Nucleus accumbens (tissue), 56 donors: ENCODE measurements at regions not wholly inside any gene's neighbourhood (a gene's known extent, or its start where the extent isn't known, plus 50 kb on each side); places are given as distances from the start of the nearest gene placed in this dataset.

ENCODE experiments used
- DNase-seq, 56 donors: peaks; one replicate each; lab custom pipeline; 2025; lab: John Stamatoyannopoulos, UW

DNA sequence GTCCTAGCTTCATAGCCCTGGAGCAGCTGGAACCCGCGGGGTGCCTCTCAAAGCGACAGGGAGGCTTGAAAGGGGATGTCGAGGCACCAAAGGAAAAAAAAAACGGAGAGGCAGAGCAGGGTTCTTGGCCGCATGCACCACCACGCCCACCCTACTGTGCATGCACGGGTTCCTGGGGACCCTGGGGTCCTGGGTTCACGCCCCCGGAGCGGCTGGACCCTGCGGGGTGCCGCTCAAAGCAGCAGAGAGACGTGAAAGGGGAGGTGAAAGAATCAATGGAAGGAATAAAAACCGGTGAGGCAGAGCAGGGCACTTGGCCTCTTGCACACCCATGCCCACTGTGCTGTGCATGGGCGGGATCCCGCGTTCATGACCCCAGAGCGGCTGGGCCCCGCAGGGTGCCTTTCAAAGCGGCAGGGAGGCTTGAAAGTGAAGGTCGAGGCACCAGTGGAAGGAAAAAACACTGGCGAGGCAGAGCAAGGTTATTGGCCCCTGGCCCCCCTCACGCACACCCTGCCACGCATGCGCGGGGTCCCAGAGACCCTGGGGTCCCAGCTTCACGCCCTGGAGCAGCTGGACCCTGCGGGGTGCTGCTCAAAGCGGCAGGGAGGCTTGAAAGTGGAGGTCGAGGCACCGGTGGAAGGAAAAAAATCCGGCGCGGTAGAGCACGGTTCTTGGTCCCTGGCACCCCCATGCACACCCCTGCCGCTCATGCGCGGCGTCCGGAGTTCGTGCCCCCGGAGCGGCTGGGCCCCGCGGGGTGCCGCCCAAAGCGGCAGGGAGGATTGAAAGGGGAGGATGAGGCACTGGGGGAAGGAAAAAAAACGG is 318.5 kb downstream of the ALG10 start:
- DNase-seq = no peak

DNA sequence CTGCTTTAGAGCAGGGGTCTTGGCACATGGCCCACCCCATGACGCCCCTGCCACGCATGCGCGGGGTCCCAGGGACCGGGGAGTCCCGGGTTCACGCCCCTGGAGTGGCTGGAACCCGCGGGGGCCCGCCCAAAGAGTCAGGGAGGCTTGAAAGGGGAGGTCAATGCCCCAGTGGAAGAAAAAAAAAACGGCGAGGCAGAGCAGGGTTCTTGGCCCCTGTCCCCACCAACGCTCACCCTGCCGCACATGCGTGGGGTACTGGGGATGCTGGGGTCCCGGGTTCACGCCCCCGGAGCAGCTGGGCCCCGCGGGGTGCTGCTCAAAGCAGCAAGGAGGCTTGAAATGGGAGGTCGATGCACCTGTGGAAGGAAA is 319.1 kb downstream of the ALG10 start:
- no peak for DNase-seq

DNA sequence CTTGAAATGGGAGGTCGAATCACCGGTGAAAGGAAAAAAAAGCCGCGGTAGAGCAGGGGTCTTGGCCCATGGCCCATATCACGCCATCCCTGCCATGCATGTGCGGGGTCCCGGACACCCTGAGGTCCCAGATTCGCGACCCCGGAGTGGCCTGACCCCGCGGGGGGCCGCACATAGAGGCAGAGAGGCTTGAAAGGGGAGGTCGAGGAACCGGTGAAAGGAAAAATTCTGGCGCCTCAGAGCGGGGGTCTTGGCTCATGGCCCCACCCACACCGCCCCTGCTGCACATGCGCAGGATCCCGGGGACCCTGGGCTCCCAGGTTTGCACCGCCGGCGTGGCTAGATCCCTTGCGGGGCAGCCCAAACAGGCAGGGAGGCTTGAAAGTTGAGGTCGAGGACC is 319.8 kb downstream of the ALG10 start:
- no peak for DNase-seq

DNA sequence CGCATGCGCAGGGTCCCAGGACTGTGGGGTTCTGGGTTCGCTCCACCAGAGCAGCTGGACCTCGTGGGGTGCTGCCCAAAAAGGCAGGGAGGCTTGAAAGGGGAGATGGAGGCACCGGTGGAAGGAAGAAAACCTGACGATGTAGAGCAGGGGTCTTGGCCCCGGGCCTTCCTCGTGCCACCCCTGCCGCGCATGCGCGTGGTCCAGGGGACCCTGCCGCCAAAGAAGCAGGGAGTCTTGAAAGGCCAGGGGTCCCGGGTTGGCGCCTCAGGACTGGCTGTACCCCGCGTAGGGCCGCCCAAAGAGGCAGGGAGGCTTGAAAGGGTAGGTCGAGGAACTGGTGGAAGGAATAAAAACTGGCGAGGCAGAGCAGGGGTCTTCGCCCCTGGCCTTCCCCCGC is 321.0 kb downstream of the ALG10 start:
- DNase-seq = no peak

DNA sequence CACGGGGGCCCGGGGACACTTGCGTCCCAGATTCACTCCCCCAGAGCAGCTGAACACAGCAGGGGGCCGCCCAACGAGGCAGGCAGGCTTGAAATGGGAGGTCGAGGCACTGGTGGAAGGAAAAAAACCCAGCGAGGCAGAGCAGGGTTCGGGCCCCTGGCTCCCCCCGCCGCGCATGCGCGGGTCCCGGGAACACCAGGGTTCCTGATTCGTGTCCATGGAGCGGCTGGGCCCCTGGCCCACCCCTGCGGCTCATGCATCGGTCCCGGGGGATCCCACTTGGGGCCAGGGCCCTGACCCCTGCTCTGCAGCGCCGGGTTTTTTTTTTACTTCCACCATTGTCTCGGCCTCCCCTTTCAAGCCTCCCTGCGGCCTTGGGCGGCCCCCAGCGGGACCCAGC is 321.5 kb downstream of the ALG10 start:
- no peak for DNase-seq

DNA sequence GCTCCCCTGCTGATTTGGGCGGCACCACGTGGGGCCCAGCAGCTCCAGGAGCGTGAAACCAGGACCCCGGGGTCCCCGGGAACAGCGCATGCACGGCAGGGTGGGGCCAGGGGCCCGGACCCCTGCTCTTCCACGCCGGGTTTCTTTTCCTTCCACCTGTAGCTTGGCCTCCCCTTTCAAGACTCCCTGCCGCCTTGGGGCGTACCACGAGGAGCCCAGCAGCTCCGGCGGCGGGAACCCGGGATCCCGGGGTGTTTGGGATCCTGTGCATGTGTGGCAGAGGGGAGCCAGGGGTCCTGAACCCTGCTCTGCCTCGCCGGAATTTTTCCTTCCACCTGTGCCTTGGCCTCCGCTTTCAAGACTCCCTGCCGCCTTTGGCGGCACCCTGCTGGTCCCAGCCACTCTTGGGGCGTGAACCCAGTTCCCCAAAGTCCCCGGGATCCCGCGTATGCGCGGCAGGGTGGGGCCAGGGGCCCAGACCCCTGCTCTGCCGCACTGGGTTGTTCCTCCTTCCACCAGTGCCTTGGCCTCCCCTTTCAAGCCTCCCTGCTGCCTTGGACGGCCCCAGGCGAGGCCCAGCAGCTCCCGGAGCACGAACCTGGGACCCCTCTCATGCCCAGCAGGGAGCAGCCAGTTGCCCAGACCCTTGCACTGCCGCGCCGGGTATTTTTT is 322.7 kb downstream of the ALG10 start:
- no peak for DNase-seq

DNA sequence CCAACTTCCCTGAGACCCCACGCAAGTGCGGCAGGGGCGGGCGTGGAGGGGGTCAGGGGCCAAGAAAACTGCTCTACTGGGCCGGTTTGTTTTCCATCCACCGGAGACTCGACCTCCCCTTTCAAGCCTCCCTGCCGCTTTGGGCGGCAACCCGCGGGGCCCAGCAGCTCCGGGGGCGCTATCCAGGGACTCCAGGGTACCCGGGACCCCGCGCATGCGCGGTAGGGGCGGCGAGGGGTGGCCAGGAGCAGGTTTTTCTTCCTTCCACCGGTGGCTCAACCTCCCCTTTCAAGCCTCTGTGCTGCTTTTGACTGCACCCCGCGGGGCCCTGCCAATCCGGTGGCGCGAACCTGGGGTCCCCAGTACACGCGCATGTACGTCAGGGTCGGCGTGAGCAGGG is 323.5 kb downstream of the ALG10 start:
- DNase-seq = no peak

DNA sequence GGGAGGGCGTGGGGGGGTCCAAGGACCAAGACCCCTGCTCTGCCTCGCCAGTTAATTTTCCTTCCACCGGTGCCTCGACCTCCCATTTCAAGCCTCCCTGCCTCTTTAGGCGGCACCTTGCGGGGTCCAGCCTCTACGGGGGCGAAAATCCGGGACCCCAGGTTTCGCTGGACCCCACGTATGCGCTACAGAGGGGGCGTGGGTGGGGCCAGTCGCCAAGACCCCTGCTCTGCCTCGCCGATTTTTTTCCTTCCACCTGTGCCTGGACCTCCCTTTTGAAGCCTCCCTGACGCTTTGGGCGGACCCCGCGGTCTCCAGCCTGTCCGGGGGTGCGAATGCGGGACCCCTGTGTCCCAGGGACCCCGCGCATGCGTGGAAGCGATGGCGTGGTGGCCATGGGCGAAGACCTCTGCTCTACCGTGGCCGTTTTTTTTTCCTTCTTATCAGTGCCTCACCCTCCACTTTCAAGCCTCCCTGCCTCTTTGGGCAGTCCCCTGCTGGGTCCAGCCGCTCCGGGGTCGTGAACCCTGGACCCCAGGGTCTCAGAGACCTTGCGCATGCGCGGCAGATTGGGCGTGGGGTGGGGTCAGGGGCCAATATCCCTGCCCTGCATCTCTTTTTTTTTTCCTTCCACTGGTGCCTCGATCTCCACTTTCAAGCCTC is 324.2 kb downstream of the ALG10 start:
- DNase-seq = no peak

DNA sequence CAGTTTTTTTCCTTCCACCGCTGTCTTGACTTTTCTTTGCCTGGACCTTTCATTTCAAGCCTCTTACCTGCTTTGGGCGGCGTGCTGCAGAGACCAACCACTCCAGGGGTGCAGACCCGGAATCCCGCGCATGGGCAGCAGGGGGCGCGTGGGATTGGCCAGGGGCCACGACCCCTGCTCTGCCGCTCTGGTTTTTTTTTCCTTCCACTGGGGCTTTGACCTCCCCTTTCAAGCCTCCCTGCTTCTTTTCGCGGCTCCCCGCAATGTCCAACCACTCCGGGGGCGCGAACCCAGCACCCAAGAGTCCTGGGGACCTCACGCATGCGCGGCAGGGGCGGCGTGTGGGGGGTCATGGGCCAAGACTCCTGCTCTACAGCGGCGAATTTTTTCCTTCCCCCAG is 325.1 kb downstream of the ALG10 start:
- no peak for DNase-seq

DNA sequence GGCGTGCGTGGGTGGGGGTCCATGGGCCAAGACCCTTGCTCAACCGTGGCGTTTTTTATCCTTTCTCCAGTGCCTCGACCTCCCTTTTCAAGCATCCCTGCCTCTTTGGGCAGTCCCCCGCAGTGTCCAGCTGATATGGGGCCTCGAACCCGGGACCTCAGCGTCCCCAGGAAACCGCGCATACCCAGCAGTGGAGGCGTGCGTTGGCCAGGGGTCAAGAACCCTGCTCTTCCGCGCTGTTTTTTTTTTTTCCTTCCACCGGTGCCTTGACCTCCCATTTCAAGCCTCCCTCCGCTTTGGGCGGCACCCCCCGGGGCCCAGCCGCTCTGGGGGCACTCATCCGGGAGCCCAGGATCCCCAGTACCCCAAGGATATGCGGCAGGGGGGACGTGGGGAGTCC is 325.8 kb downstream of the ALG10 start:
- no peak for DNase-seq

DNA sequence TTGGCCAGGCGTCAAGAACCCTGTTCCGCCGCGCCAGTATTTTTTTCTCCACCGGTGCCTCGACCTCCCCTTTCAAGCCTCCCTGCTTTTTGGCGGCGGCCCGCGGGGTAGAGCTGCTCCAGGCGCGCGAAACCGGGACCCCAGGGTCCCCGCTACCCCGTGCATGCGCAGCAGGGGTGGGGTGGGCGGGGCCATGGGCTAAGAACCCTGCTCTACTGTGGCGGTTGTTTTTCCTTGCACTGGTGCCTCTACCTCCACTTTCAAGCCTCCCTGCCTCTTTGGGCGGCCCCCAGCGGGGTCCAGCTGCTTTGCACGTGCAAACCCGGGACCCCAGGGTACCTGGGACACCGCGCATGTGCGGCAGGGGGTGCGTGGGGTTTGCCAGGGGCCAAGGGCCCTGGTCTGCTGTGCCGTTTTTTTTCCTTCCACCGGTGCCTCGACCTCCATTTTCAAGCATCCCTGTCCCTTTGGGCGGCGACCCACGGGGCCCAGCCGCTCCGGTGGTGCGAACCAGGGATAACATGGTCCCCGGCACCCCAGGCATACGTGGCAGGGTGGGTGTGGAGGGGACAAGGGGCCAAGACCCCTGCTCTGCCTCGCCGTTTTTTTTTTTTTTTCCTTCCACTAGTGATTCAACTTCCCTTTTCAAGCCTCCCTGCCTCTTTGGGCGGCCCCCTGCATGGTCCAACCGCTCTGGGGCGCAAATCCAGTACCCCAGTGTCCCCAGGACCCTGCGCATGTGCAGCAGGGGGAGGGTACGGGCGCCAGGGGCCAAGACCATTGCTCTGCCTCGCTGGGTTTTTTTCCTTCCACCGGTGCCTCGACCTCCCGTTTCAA is 326.8 kb downstream of the ALG10 start:
- no peak for DNase-seq

DNA sequence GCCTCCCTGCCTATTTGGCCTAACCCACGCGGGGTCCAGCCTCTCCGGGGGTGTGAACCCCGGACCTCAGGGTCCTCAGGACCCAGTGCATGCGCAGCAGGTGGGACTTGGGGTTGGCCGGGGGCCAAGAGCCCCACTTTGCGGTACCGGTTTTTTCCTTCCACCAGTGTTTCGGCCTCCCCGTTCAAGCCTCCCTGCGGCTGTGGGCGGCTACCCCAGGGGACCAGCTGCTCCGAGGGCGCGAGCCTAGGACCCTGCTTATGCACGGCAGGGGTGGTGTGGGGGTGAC is 327.3 kb downstream of the ALG10 start:
- DNase-seq = no peak

DNA sequence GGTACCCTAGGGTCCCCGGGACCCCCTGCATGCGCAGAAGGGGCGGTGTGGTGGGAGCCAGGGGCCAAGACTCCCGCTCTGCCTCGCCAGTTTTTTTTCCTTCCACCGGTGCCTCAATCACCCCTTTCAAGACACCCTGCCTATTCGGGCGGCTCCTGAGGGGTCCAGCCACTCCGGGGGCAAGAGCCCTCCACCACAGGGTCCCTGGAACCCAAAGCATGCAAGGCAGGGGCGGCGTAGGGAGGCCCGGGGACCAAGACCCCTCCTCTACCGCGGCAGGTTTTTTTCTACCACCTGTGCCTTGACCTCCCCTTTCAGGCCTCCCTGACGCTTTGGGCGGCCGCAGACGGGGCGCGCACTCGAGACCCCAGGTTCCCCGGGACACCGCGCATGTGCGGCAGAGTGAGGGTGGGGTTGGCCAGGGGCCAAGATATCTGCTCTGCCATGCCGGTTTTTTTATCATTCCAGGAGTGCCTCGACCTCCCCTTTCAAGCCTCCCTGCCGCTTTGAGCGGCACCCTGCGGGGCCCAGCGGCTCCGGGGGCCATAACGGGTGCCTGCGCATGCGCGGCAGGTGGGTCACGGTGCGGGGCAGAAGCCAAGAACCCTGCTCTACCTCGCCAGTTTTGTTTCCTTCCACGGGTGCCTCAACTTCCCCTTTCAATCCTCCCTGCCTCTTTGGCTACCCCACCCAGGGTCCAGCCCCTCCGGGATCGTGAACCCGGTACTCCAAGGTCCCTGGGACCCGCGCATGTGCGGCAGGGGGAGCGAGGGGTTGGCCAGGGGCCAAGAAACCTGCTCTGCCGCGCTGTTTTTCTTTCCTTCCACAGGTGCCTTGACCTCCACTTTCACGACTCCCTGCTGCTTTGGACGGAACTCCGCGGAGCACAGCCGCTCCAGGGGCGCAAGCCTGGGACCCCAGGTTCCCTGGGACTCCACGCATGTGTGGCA is 328.1 kb downstream of the ALG10 start:
- no peak for DNase-seq

DNA sequence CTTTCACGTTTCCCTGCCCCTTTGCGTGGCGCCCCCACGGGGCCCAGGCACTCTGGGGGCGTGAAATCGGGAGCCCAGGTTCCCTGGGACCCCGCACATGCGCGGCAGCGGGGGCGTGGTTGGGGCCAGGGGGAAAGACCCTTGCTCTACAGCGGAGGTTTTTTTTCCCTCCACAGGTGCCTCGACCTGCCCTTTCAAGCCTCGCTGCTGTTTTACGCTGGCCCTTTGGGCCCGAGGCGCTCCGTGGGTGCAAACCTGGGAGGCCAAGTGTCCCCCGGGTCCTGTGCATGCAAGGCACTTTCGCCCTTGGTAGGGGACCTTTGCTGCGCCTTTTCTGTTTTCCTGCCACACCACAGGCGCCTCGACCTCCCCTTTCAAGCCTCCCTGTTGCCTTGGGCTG is 329.8 kb downstream of the ALG10 start:
- DNase-seq = no peak

DNA sequence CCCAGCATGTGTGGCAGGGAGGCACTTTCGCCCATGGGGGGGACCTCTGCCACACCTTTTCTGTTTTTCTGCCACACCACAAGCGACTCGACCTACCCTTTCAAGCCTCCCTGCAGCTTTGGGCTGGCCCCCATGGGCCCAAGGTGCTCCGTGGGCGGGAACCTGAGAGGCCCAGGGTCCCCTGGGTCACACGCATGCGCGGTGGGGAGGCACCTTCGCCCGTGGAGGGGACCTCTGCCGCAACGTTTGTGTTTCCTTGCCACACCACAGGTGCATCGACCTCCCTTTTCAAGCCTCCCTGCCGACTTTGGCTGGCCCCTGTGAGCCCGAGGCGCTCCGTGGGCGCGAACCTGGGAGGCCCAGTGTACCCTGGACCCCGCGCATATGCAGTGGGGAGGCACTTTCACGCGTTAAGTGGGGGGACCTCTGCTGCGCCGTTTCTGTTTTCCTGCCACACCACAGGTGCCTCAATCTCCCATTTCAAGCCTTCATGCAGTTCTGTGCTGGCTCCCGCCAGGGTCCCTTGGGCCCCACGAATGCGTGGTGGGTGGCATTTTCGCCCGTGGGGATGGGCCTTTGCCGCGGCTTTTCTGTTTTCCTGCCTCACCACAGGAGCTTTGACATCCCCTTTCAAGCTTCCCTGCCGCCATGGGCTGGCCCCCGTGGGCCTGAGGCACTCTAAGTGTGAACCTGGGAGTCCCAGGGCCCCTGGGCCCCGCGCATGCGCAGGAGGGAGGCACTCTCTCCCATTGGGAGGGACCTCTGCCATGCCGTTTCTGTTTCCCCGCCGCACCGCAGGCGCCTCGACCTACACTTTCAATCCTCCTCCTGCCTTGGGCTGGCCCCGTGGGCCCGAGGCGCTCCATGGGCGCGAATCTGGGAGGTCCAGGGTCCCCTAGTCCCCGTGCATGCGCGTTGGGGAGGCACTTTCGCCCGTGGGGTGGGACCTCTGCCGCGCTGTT is 332.2 kb downstream of the ALG10 start:
- no peak for DNase-seq

DNA sequence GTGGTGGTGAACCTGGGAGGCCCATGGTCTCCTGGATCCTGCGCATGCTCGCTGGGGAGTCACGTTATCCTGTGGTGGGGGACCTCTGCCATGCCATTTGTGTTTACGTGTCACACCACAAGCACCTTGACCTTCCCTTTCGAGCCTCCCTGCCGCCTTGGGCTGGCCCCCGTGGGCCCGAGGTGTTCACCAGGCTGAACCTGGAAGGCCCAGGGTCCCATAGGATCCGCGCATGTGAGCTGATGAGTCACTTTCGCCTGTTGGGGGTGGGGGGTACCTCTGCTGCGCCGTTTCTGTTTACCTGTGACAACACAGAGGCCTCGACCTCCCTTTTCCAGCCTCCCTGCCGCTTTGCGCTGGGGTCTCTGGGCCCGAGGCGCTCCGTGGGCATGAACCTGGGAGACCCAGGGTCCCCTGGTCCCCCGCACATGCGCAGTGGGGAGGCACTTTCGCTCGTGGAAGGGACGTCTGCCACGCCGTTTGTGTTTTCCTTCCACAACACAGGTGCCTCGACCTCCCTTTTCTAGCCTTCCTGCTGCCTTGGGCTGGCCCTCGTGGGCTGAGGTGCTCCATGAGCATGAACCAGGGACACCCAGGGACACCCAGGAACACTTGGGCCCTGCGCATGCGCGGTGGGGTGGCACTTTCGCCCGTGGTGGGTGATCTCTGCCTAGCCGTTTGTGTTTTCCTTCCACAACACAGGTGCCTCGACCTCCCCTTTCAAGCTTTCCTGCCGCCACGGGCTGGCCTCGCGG is 334.1 kb downstream of the ALG10 start:
- DNase-seq = no peak

DNA sequence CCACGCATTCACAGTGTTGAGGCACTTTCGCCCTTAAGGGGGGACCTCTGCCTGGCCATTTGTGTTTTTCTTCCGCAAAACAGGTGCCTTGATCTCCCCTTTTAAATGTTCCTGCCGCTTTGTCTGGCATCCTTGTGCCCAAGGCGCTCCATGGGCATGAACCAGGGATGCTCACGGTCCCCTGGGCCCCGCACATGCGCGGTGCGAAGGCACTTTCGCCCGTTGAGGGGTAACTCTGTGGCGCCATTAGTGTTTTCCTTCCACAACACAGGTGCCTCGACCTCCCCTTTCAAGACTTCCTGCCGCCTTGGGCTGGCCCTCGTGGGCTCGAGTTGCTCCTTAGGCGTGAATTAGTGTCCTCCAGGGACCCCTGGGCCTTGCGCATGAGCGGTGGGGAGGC is 335.5 kb downstream of the ALG10 start:
- no peak for DNase-seq

DNA sequence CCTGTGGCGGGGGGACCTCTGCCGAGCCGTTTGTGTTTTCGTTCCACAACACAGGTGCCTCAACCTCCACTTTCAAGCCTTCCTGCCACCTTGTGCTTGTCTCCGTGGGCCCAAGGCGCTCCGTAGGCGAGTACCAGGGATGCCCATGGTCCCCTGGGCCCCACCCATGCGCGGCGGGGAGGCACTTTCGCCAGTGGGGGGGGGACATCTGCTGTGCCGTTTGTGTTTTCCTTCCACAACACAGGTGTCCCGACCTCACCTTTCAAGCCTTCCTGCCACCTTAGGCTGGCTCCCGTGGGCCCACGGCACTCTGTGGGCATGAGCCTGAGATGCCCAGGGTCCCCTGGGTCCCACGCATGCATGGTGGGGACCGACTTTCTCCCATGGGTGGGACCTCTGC is 335.9 kb downstream of the ALG10 start:
- no peak for DNase-seq
